ENCODE measurements at regions not wholly inside any gene's neighbourhood (a gene's known extent, or its start where the extent isn't known, plus 50 kb on each side); places are given as distances from the start of the nearest gene placed in this dataset.

DNA sequence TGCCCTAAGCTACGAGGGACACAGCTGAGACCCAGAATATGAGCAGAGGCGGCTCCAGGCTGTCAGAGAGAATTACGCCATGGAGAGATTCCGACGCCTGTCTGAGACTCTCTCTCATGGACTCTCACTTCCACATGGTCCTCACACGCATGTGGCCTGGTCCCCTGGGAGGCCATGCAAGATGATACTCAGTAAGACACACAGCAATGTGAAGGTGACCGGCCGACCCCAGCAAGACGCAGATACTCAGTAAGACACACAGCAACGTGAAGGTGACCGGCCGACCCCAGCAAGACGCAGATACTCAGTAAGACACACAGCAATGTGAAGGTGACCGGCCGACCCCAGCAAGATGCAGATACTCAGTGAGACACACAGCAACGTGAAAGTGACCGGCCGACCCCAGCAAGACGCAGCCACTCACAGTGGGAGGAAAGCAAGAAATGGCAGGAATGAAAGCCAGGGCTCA, 400.8 kb upstream of the MYT1L start:
- no peak for DNase-seq (ENCODE audit: extremely low spot score)
- ChIA-PET POLR2A (no interaction called here), CTCF (interaction anchor here (1.3 kb wide), 1 partner anchor 10 kb away, joined by 3 read pairs; no protein-coding TSS in a partner anchor)
- TF ChIP-seq, protein P1, sequence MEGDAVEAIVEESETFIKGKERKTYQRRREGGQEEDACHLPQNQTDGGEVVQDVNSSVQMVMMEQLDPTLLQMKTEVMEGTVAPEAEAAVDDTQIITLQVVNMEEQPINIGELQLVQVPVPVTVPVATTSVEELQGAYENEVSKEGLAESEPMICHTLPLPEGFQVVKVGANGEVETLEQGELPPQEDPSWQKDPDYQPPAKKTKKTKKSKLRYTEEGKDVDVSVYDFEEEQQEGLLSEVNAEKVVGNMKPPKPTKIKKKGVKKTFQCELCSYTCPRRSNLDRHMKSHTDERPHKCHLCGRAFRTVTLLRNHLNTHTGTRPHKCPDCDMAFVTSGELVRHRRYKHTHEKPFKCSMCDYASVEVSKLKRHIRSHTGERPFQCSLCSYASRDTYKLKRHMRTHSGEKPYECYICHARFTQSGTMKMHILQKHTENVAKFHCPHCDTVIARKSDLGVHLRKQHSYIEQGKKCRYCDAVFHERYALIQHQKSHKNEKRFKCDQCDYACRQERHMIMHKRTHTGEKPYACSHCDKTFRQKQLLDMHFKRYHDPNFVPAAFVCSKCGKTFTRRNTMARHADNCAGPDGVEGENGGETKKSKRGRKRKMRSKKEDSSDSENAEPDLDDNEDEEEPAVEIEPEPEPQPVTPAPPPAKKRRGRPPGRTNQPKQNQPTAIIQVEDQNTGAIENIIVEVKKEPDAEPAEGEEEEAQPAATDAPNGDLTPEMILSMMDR (IDR thresholded peaks at IDR 0.05; ENCODE audit: control extremely low read depth, extremely low read depth, low read depth, missing control alignments): no peak

DNA sequence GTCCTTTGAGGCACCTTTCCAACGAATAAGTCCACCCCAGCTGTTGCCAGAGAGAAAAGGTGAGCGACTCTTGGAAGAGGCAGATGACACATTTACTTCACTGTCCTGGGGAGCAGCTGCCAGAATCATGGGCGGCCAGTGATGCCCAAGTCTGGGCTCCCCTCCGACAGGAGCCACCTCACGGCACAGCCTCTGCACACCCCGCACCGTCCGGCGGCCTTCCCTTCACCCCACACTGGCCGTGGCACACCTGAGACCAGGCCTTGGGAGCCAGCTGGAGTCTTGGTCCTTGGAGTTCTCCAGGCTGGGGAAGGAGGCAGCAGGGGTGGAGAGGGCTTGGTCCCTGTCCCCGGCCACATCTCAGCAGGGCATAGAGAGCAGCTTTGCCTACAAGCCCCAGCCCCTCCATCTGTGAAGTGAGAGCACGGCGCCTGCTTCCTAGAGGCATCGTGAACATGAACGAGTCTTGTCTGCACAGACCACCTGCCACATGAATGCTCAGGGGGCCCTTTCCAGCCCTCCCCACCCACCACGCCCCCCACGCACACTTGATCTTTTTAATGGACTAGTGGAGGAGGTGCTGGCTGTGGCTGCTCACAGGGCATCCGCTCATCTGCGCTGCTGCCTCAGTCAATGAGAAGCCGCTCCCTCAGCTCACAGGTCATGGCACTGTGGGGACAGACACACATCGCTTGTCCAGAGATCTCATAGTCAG, 400.2 kb upstream of the MYT1L start:
- DNase-seq (ENCODE audit: extremely low spot score): no peak
- ChIA-PET CTCF (interaction anchor here (1.2 to 1.3 kb wide), 2 partner anchors 11 to 16 kb away, joined by 3 read pairs; no protein-coding TSS in a partner anchor), POLR2A (no interaction called here)
- TF ChIP-seq, protein P1 (IDR thresholded peaks at IDR 0.05; ENCODE audit: control extremely low read depth, extremely low read depth, low read depth, missing control alignments): no peak

DNA sequence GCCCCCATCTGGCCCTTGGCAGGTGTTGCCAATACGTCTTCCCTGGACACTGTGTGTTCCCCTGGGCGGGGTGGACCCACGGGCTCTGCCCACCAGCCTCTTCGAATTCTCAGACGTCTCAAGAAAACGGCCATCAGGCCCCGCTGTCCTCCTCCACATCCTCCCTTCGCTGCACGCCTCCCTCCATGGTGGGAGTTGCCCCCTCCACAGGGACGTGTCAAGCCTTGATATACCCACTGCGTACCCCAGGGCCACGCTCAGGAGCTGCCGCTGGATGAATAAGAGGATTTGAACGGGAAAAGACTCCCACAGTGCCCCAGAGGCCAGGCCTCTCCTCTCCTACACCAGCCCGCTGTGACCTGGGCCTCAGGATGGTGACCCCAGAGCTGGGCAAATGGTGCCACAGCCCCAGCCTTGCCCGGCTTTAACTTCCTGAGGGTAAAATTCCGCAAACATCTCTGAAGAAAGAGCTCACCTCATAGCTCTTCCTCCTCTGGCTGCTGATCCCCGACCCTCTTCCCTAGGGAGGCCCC, 399.3 kb upstream of the MYT1L start:
- POLR2A ChIA-PET: no interaction called here
- CTCF ChIA-PET: interaction anchor here (1.2 to 1.3 kb wide), 2 partner anchors 11 to 15 kb away, joined by 3 read pairs; no protein-coding TSS in a partner anchor
- DNase-seq (ENCODE audit: extremely low spot score): no peak
- TF ChIP-seq, protein P1 (IDR thresholded peaks at IDR 0.05; ENCODE audit: control extremely low read depth, extremely low read depth, low read depth, missing control alignments): no peak

GRCh38 chr2:2729246-2729645, 398.2 kb upstream of the MYT1L start:
- TF ChIP-seq, protein P1 (IDR thresholded peaks at IDR 0.05; ENCODE audit: control extremely low read depth, extremely low read depth, low read depth, missing control alignments): no peak
- no peak for DNase-seq (ENCODE audit: extremely low spot score)
- ChIA-PET CTCF (no interaction called here), POLR2A (no interaction called here)

DNA sequence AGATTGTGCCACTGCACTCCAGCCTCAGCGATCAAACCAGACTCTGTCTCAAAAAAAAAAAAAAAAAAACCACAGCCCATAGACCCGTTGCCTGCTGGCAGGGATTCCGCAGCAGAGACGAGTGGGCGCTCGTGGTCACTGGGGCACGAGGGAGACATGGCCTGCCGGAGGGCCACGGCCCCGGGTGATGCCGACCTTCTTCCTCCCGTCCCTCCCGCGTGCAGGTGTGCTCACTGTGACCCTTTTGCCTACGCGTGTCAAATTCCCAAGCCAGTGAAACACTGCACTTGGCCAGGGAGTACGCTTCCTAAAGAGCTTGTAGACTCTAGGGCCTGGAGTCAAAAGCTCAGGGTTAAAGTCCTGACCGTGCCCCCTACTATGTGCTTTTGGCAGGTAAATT, 397.6 kb upstream of the MYT1L start:
- DNase-seq (ENCODE audit: extremely low spot score): no peak
- POLR2A ChIA-PET: no interaction called here
- CTCF ChIA-PET: no interaction called here
- TF ChIP-seq, protein P1 (IDR thresholded peaks at IDR 0.05; ENCODE audit: control extremely low read depth, extremely low read depth, low read depth, missing control alignments): no peak

DNA sequence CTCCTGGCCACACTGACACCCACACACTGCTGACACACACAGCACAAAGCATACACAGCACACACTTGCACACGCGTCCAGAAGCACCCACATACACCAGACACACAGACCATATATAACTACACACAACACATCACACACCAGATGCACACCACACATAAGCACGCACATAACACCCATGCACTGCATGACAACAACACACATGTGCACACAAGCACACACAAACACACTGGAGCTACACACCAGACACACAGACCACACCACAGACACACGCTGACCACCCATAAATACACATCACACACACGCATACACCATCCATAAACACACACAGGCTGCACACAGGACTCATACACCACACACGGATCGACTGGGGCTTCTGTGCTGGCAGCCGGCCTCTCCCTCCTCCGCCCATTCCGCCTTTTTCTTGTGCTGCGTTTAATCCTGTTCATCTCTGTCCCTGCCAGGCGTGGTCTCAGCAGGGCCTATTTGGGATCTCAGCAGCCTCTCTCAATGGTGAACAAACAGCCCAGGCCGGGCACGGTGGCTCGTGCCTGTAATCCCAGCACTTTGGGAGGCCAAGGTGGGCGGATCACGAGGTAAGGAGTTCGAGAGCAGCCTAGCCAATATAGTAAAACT, 396.9 kb upstream of the MYT1L start:
- DNase-seq (ENCODE audit: extremely low spot score): no peak
- ChIA-PET POLR2A (no interaction called here), CTCF (no interaction called here)
- TF ChIP-seq, protein P1 (IDR thresholded peaks at IDR 0.05; ENCODE audit: control extremely low read depth, extremely low read depth, low read depth, missing control alignments): no peak
